HCT116 (cell line): ENCODE measurements at regions not wholly inside any gene's neighbourhood (a gene's known extent, or its start where the extent isn't known, plus 50 kb on each side); places are given as distances from the start of the nearest gene placed in this dataset.

Experiments used
- ATAC-seq: fragments of 200-7000 bp; cut with Tn5 transposase; 2 replicates; pipeline ENCODE4 v1.9.1; 2020; ENCODE audit warnings: mild to moderate bottlenecking, moderate library complexity
- BruUV-seq: library from RNA; stranded (reverse); fragments of 400-500 nt; replicated peaks from 2 replicates; lab custom pipeline; 2021; lab: Mats Ljungman, UMichigan
- CTCF ChIA-PET: fragments of 300-600 bp; sonication (Branson Sonifier 250); formaldehyde crosslinking; loops from one replicate; lab custom pipeline; 2021; ENCODE audit warnings: antibody characterized with exemption; lab: Charles Lee
- POLR2A ChIA-PET: fragments of 300-600, 350-600 bp; sonication (Branson Sonifier 250); formaldehyde crosslinking; loops from one replicate; lab custom pipeline; 2021; ENCODE audit warnings: antibody characterized with exemption; lab: Charles Lee
- RAD21 ChIA-PET, 2 experiments: fragments of 300-600 bp; sonication (Branson Sonifier 250); formaldehyde crosslinking; loops; one replicate each; lab custom pipeline; 2023; ENCODE audit warnings: low total read pairs in 2 of 2; ENCODE audit not compliant: uncharacterized antibody in 2 of 2, unreplicated experiment in 2 of 2, low non-redundant PET in 1 of 2; lab: Charles Lee
- DNase-seq: peaks from one replicate; pipeline ENCODE4 v3.0.0-alpha.2; 2010; ENCODE audit warnings: low read depth, low spot score
- H2AFZ ChIP-seq: fragments of 200-600 bp; shearing (Covaris generic), sonication (generic); 2 replicates; pipeline ENCODE4 v1.6.1; 2017; ENCODE audit warnings: low read depth, mixed run types, mixed read lengths, antibody characterized with exemption, low read length; ENCODE audit not compliant: poor library complexity, severe bottlenecking
- H3K27ac ChIP-seq: 2 replicates; pipeline ENCODE4 v1.5.1; 2012; ENCODE audit warnings: low read depth, low read length
- H3K27me3 ChIP-seq: fragments of 200-600 bp; sonication (generic); 2 replicates; pipeline ENCODE4 v1.6.1; 2016; ENCODE audit warnings: mixed run types, low read length, mixed read lengths; ENCODE audit not compliant: insufficient read depth
- H3K36me3 ChIP-seq, 2 experiments: fragments of 200-500 bp in 1 of 2; fragments of 200-600 bp in 1 of 2; sonication (Bioruptor generic) in 1 of 2; sonication (generic) in 1 of 2; 2 replicates each; pipeline versions ENCODE4 v1.5.1 to v1.6.1; 2014 to 2016; ENCODE audit warnings: low read length in 2 of 2, inconsistent platforms in 1 of 2, mixed read lengths in 1 of 2, mixed run types in 1 of 2; ENCODE audit not compliant: insufficient read depth in 2 of 2, control insufficient read depth in 1 of 2
- H3K4me1 ChIP-seq, 2 experiments: fragments of 200-600 bp in 1 of 2; sonication (generic) in 1 of 2; 2 replicates each; pipeline versions ENCODE4 v1.5.1 to v1.6.1; 2012 to 2017; ENCODE audit warnings: low read length in 2 of 2, inconsistent platforms in 1 of 2, mild to moderate bottlenecking in 1 of 2, mixed read lengths in 1 of 2, mixed run types in 1 of 2, moderate library complexity in 1 of 2; ENCODE audit not compliant: insufficient read depth in 2 of 2, control insufficient read depth in 1 of 2
- H3K4me2 ChIP-seq: fragments of 200-600 bp; sonication (generic); 2 replicates; pipeline ENCODE4 v1.6.1; 2017; ENCODE audit warnings: mixed run types, low read length, mixed read lengths
- H3K4me3 ChIP-seq, 2 experiments: fragments of 200-600 bp in 1 of 2; sonication (generic) in 1 of 2; replicated peaks in 1 of 2; 2 replicates each; pipeline ENCODE4 v1.5.1; 2011 to 2016; ENCODE audit warnings: low read length in 2 of 2, control low read depth in 1 of 2, low read depth in 1 of 2, mild to moderate bottlenecking in 1 of 2, mixed read lengths in 1 of 2, mixed run types in 1 of 2
- H3K79me2 ChIP-seq: fragments of 200-600 bp; sonication (generic); 2 replicates; pipeline ENCODE4 v1.6.1; 2017; ENCODE audit warnings: mild to moderate bottlenecking, mixed run types, low read length, moderate library complexity, mixed read lengths; ENCODE audit not compliant: insufficient read depth
- H3K9ac ChIP-seq: fragments of 200-600 bp; sonication (generic); 2 replicates; pipeline ENCODE4 v1.6.1; 2016; ENCODE audit warnings: low read length, mixed read lengths
- H3K9me2 ChIP-seq: fragments of 200-600 bp; sonication (generic), shearing (Covaris generic); 2 replicates; pipeline ENCODE4 v1.6.1; 2017; ENCODE audit warnings: mixed run types, mild to moderate bottlenecking, moderate library complexity; ENCODE audit not compliant: insufficient read depth
- H3K9me3 ChIP-seq, 2 experiments: fragments of 200-500 bp in 1 of 2; fragments of 200-600 bp in 1 of 2; sonication (Bioruptor generic) in 1 of 2; sonication (generic) in 1 of 2; 2 replicates each; pipeline ENCODE4 v1.6.1; 2014 to 2017; ENCODE audit warnings: low read length in 2 of 2, mixed read lengths in 2 of 2, inconsistent platforms in 1 of 2, low read depth in 1 of 2, mild to moderate bottlenecking in 1 of 2, mixed run types in 1 of 2, moderate library complexity in 1 of 2; ENCODE audit not compliant: control insufficient read depth in 1 of 2, insufficient read depth in 1 of 2
- H4K20me1 ChIP-seq: fragments of 200-600 bp; sonication (generic), shearing (Covaris generic); 2 replicates; pipeline ENCODE4 v1.6.1; 2017; ENCODE audit warnings: mixed run types, mild to moderate bottlenecking, moderate library complexity; ENCODE audit not compliant: insufficient read depth
- CBX3 ChIP-seq: IDR thresholded peaks from 2 replicates; pipeline ENCODE4 v1.6.1; 2012; ENCODE audit warnings: low read depth
- CEBPB ChIP-seq: IDR thresholded peaks from 2 replicates; pipeline ENCODE4 v1.6.1; 2012; ENCODE audit warnings: low read depth
- CTCF ChIP-seq, 3 experiments: fragments of 200-600 bp in 1 of 3; sonication (generic) in 1 of 3; IDR thresholded peaks in 2 of 3; conservative IDR thresholded peaks in 1 of 3; 2 replicates each; pipeline ENCODE4 v1.5.1; 2012 to 2017; ENCODE audit warnings: low read depth in 2 of 3, low read length in 2 of 3, antibody characterized with exemption in 1 of 3, borderline replicate concordance in 1 of 3, control low read depth in 1 of 3, mild to moderate bottlenecking in 1 of 3, mixed read lengths in 1 of 3, mixed run types in 1 of 3, moderate library complexity in 1 of 3; ENCODE audit not compliant: insufficient read depth in 1 of 3
- EGR1 ChIP-seq: IDR thresholded peaks from 2 replicates; pipeline ENCODE4 v1.6.1; 2012; ENCODE audit warnings: low read depth
- ELF1 ChIP-seq: IDR thresholded peaks from 2 replicates; pipeline ENCODE4 v1.6.1; 2012; ENCODE audit warnings: low read depth, borderline replicate concordance
- EZH2 ChIP-seq: fragments of 200-600 bp; sonication (generic); IDR thresholded peaks from 2 replicates; pipeline ENCODE4 v1.6.1; 2017; ENCODE audit warnings: antibody characterized with exemption, mixed run types
- FOSL1 ChIP-seq: IDR thresholded peaks from 2 replicates; pipeline ENCODE4 v1.6.1; 2012; ENCODE audit warnings: low read depth
- JUND ChIP-seq: IDR thresholded peaks from 2 replicates; pipeline ENCODE4 v1.6.1; 2012
- MAX ChIP-seq: IDR thresholded peaks from 2 replicates; pipeline ENCODE4 v1.6.1; 2012
- POLR2A ChIP-seq: IDR thresholded peaks from 2 replicates; pipeline ENCODE4 v1.7.0; 2011; ENCODE audit warnings: borderline replicate concordance; ENCODE audit not compliant: insufficient read depth, insufficient read length; ENCODE audit errors: extremely low read depth
- RAD21 ChIP-seq: IDR thresholded peaks from 2 replicates; pipeline ENCODE4 v1.6.1; 2012; ENCODE audit warnings: low read depth, mild to moderate bottlenecking
- REST ChIP-seq: IDR thresholded peaks from 2 replicates; pipeline ENCODE4 v1.6.1; 2012; ENCODE audit warnings: low read depth
- SIN3A ChIP-seq: IDR thresholded peaks from 2 replicates; pipeline ENCODE4 v1.6.1; 2012; ENCODE audit warnings: low read depth
- SP1 ChIP-seq: IDR thresholded peaks from 2 replicates; pipeline ENCODE4 v1.6.1; 2012; ENCODE audit warnings: low read depth
- SRF ChIP-seq: IDR thresholded peaks from 2 replicates; pipeline ENCODE4 v1.6.1; 2012; ENCODE audit warnings: low read depth
- YY1 ChIP-seq: IDR thresholded peaks from 2 replicates; pipeline ENCODE4 v1.6.1; 2011; ENCODE audit warnings: low read length, low read depth, moderate library complexity, mild to moderate bottlenecking; ENCODE audit not compliant: insufficient replicate concordance; ENCODE audit errors: extremely low read depth
- ZFX ChIP-seq: fragments of 450-650 bp; IDR thresholded peaks from 2 replicates; pipeline ENCODE4 v1.6.1; 2017
- ZNF274 ChIP-seq: fragments of 200-500 bp; sonication (Bioruptor generic); IDR thresholded peaks from 2 replicates; pipeline ENCODE4 v1.6.1; 2014; ENCODE audit warnings: mild to moderate bottlenecking, low read depth, low read length, inconsistent platforms
- intact Hi-C: fragments of 100-400 bp; cut with micrococcal nuclease; formaldehyde crosslinking; loops from 2 replicates; pipeline ENCODE4 v1.10.0; 2022

- Histone ChIP-seq H4K20me1 (no peaks in the 10 kb centered on the region), H3K36me3 (no peaks in the 10 kb centered on the region), H3K4me3 (no peak overlapping the region), H3K79me2 (no peaks in the 10 kb centered on the region), H3K4me2 (no peak overlapping the region), H3K9me3 (no peaks in the 10 kb centered on the region), H3K4me1 (no peaks in the 10 kb centered on the region), H2AFZ (no peak overlapping the region), H3K27me3 (no peaks in the 10 kb centered on the region), H3K27ac (no peak overlapping the region), H3K9ac (no peak overlapping the region), H3K9me2 (no peaks in the 10 kb centered on the region)
- no peak for ATAC-seq
- CTCF ChIA-PET, result no interaction called here
- intact Hi-C loops, result no loop called here
- BruUV-seq, result no TSS peak
- RAD21 ChIA-PET, result no interaction called here
- no peak for TF ChIP-seq CEBPB
- TF ChIP-seq SP1, result no peak
- TF ChIP-seq ELF1, result no peak
- TF ChIP-seq MAX, result no peak
- TF ChIP-seq JUND, result no peak
- no peak for TF ChIP-seq SRF
- TF ChIP-seq YY1, result no peak
- POLR2A ChIA-PET, result no interaction called here
- no peak for DNase-seq
These were observed 207.0 kb downstream of the IDS start for GRCh38 chrX:149298111-149298510.

GRCh38 chrX:149296092-149296491 lies 209.0 kb downstream of the IDS start:
- ATAC-seq (no peak), DNase-seq (no peak)
- ChIA-PET CTCF (no interaction called here), POLR2A (no interaction called here), RAD21 (no interaction called here)
- no peak overlapping the region for H3K4me2 ChIP-seq
- no TSS peak for BruUV-seq
- no peaks in the 10 kb centered on the region for H3K36me3 ChIP-seq
- no peak overlapping the region for H3K27ac ChIP-seq
- no peak overlapping the region for H3K9ac ChIP-seq
- H3K4me3 ChIP-seq, result no peak overlapping the region
- H3K79me2 ChIP-seq, result no peaks in the 10 kb centered on the region
- no peaks in the 10 kb centered on the region for H3K9me2 ChIP-seq
- intact Hi-C loops, result no loop called here
- H3K9me3 ChIP-seq, result no peaks in the 10 kb centered on the region
- no peaks in the 10 kb centered on the region for H3K4me1 ChIP-seq
- H2AFZ ChIP-seq, result no peak overlapping the region
- H4K20me1 ChIP-seq, result no peaks in the 10 kb centered on the region
- H3K27me3 ChIP-seq, result no peaks in the 10 kb centered on the region
- TF ChIP-seq REST (no peak), FOSL1 (no peak), CBX3 (no peak), POLR2A (no peak), ZFX (no peak), MAX (no peak), CEBPB (no peak), EZH2 (no peak), ZNF274 (no peak), RAD21 (no peak), CTCF (IDR thresholded peaks at IDR 0.05 in 2 of 3, conservative IDR thresholded peaks at IDR 0.05 in 1 of 3; ENCODE audit: borderline replicate concordance in 1 of 3, insufficient read depth in 1 of 3, low read depth in 2 of 3, low read length in 2 of 3) (no peak), EGR1 (no peak), SIN3A (no peak)
